ENCODE measurements at regions not wholly inside any gene's neighbourhood (a gene's known extent, or its start where the extent isn't known, plus 50 kb on each side); places are given as distances from the start of the nearest gene placed in this dataset.

GRCh38 chr3:71900057-71900456 lies 115.1 kb upstream of the PROK2 start:
- FAIRE-seq = no peak
- no peak for DNase-seq (ENCODE audit: insufficient read length)

GRCh38 chr3:71896751-71897150 lies 111.8 kb upstream of the PROK2 start:
- TF ChIP-seq TAF1 (IDR thresholded peaks at IDR 0.05; ENCODE audit: borderline replicate concordance, low read depth, low read length) = no peak
- no peak for TF ChIP-seq POLR2A (IDR thresholded peaks at IDR 0.05; ENCODE audit: low read depth, low read length)
- no peak for TF ChIP-seq POLR2AphosphoS5 (IDR thresholded peaks at IDR 0.05; ENCODE audit: low read depth, low read length)
- DNase-seq (ENCODE audit: insufficient read length) = no peak
- no peak for FAIRE-seq

More at GRCh38 chr3:71900057-71900456, 115.1 kb upstream of the PROK2 start:
- no peak for TF ChIP-seq POLR2AphosphoS5 (IDR thresholded peaks at IDR 0.05; ENCODE audit: low read depth, low read length)
- no peak for TF ChIP-seq TAF1 (IDR thresholded peaks at IDR 0.05; ENCODE audit: borderline replicate concordance, low read depth, low read length)
- TF ChIP-seq POLR2A (IDR thresholded peaks at IDR 0.05; ENCODE audit: low read depth, low read length) = no peak

- FAIRE-seq (no peak), DNase-seq (ENCODE audit: insufficient read length) (no peak)
Observed at GRCh38 chr3:71893702-71894479, 108.9 kb upstream of the PROK2 start.

GRCh38 chr3:71893122-71893521 lies 108.2 kb upstream of the PROK2 start:
- FAIRE-seq (no peak), DNase-seq (ENCODE audit: insufficient read length) (no peak)
- TF ChIP-seq POLR2A (IDR thresholded peaks at IDR 0.05; ENCODE audit: low read depth, low read length) (no peak), TAF1 (IDR thresholded peaks at IDR 0.05; ENCODE audit: borderline replicate concordance, low read depth, low read length) (no peak), POLR2AphosphoS5 (IDR thresholded peaks at IDR 0.05; ENCODE audit: low read depth, low read length) (no peak)

More at GRCh38 chr3:71893702-71894479, 108.9 kb upstream of the PROK2 start:
- TF ChIP-seq TAF1 (IDR thresholded peaks at IDR 0.05; ENCODE audit: borderline replicate concordance, low read depth, low read length) (no peak), POLR2AphosphoS5 (IDR thresholded peaks at IDR 0.05; ENCODE audit: low read depth, low read length) (no peak), POLR2A (IDR thresholded peaks at IDR 0.05; ENCODE audit: low read depth, low read length) (no peak)

- DNase-seq (ENCODE audit: insufficient read length) = no peak
- TF ChIP-seq TAF1 (IDR thresholded peaks at IDR 0.05; ENCODE audit: borderline replicate concordance, low read depth, low read length) (no peak), POLR2A (IDR thresholded peaks at IDR 0.05; ENCODE audit: low read depth, low read length) (no peak), POLR2AphosphoS5 (IDR thresholded peaks at IDR 0.05; ENCODE audit: low read depth, low read length) (no peak)
- no peak for FAIRE-seq
Observed at GRCh38 chr3:71891483-71891882, 106.5 kb upstream of the PROK2 start.

GRCh38 chr3:71890356-71890931 lies 105.5 kb upstream of the PROK2 start:
- FAIRE-seq (no peak), DNase-seq (ENCODE audit: insufficient read length) (no peak)
- TF ChIP-seq TAF1 (IDR thresholded peaks at IDR 0.05; ENCODE audit: borderline replicate concordance, low read depth, low read length) (no peak), POLR2A (IDR thresholded peaks at IDR 0.05; ENCODE audit: low read depth, low read length) (no peak)

GRCh38 chr3:71887256-71887655 lies 102.3 kb upstream of the PROK2 start:
- TF ChIP-seq TAF1 (IDR thresholded peaks at IDR 0.05; ENCODE audit: borderline replicate concordance, low read depth, low read length) (no peak), POLR2AphosphoS5 (IDR thresholded peaks at IDR 0.05; ENCODE audit: low read depth, low read length) (no peak), POLR2A (IDR thresholded peaks at IDR 0.05; ENCODE audit: low read depth, low read length) (no peak)
- FAIRE-seq (no peak), DNase-seq (ENCODE audit: insufficient read length) (no peak)

GRCh38 chr3:71885006-71885405 lies 100.1 kb upstream of the PROK2 start:
- DNase-seq (ENCODE audit: insufficient read length) (no peak), FAIRE-seq (no peak)

GRCh38 chr3:71881732-71882131 lies 96.8 kb upstream of the PROK2 start:
- no peak for TF ChIP-seq TAF1 (IDR thresholded peaks at IDR 0.05; ENCODE audit: borderline replicate concordance, low read depth, low read length)
- no peak for TF ChIP-seq POLR2A (IDR thresholded peaks at IDR 0.05; ENCODE audit: low read depth, low read length)
- DNase-seq (ENCODE audit: insufficient read length) (no peak), FAIRE-seq (no peak)

More at GRCh38 chr3:71885006-71885405, 100.1 kb upstream of the PROK2 start:
- no peak for TF ChIP-seq POLR2A (IDR thresholded peaks at IDR 0.05; ENCODE audit: low read depth, low read length)
- TF ChIP-seq TAF1 (IDR thresholded peaks at IDR 0.05; ENCODE audit: borderline replicate concordance, low read depth, low read length) = no peak
- TF ChIP-seq POLR2AphosphoS5 (IDR thresholded peaks at IDR 0.05; ENCODE audit: low read depth, low read length) = no peak

- no peak for DNase-seq (ENCODE audit: insufficient read length)
- TF ChIP-seq POLR2AphosphoS5 (IDR thresholded peaks at IDR 0.05; ENCODE audit: low read depth, low read length) = no peak
- TF ChIP-seq TAF1 (IDR thresholded peaks at IDR 0.05; ENCODE audit: borderline replicate concordance, low read depth, low read length) = no peak
- no peak for TF ChIP-seq POLR2A (IDR thresholded peaks at IDR 0.05; ENCODE audit: low read depth, low read length)
- FAIRE-seq = no peak
Observed at GRCh38 chr3:71881041-71881440, 96.1 kb upstream of the PROK2 start.

GRCh38 chr3:71879089-71879488 lies 94.1 kb upstream of the PROK2 start:
- no peak for TF ChIP-seq POLR2AphosphoS5 (IDR thresholded peaks at IDR 0.05; ENCODE audit: low read depth, low read length)
- no peak for TF ChIP-seq TAF1 (IDR thresholded peaks at IDR 0.05; ENCODE audit: borderline replicate concordance, low read depth, low read length)
- no peak for TF ChIP-seq POLR2A (IDR thresholded peaks at IDR 0.05; ENCODE audit: low read depth, low read length)
- DNase-seq (ENCODE audit: insufficient read length) = no peak
- FAIRE-seq = no peak
